Natural killer cell (primary cell): ENCODE measurements at regions not wholly inside any gene's neighbourhood (a gene's known extent, or its start where the extent isn't known, plus 50 kb on each side); places are given as distances from the start of the nearest gene placed in this dataset.

Experiments used
- ATAC-seq, 3 donors: fragments of 150-1000 bp in 2 of 3; fragments of 200-7000 bp in 1 of 3; cut with Tn5 transposase; 1 replicate in 1 of 3; 2 replicates in 2 of 3; pipeline ENCODE4 v1.10.0; 2021; ENCODE audit warnings: mild to moderate bottlenecking in 2 of 3, moderate library complexity in 2 of 3
- DNase-seq, 2 donors: peaks; one replicate each; pipeline versions ENCODE4 v3.0.0 to v3.0.0-alpha.2; 2013 to 2021; ENCODE audit warnings: mixed read lengths in 1 of 2
- H3K27ac ChIP-seq: one replicate; pipeline ENCODE4 v1.5.1; 2013; ENCODE audit warnings: mild to moderate bottlenecking, low read length
- H3K27me3 ChIP-seq: one replicate; pipeline ENCODE4 v1.6.1; 2013; ENCODE audit warnings: low read length; ENCODE audit not compliant: control insufficient read depth, insufficient read depth
- H3K36me3 ChIP-seq: one replicate; pipeline ENCODE4 v1.6.1; 2013; ENCODE audit warnings: low read length; ENCODE audit not compliant: control insufficient read depth, insufficient read depth
- H3K4me1 ChIP-seq: one replicate; pipeline ENCODE4 v1.6.1; 2013; ENCODE audit warnings: low read length; ENCODE audit not compliant: control insufficient read depth, insufficient read depth
- H3K4me3 ChIP-seq: one replicate; pipeline ENCODE4 v1.5.1; 2013; ENCODE audit warnings: low read length
- H3K9me3 ChIP-seq: one replicate; pipeline ENCODE4 v1.6.1; 2013; ENCODE audit warnings: low read length; ENCODE audit not compliant: control insufficient read depth, insufficient read depth
- H3K27ac Mint-ChIP-seq, 2 donors: one replicate each; pipeline ENCODE4 v1.8.0; 2022; ENCODE audit warnings: mild to moderate bottlenecking in 2 of 2, mixed read lengths in 2 of 2, moderate library complexity in 1 of 2
- H3K27me3 Mint-ChIP-seq, 2 donors: one replicate each; pipeline ENCODE4 v1.8.0; 2022; ENCODE audit warnings: low read depth in 2 of 2, mixed read lengths in 2 of 2
- H3K36me3 Mint-ChIP-seq: one replicate; pipeline ENCODE4 v1.8.0; 2022; ENCODE audit warnings: mixed read lengths
- H3K4me1 Mint-ChIP-seq, 2 donors: one replicate each; pipeline ENCODE4 v1.8.0; 2022; ENCODE audit warnings: mixed read lengths in 2 of 2
- H3K4me3 Mint-ChIP-seq: one replicate; pipeline ENCODE4 v1.8.0; 2022; ENCODE audit warnings: mild to moderate bottlenecking, moderate library complexity, mixed read lengths
- H3K9me3 Mint-ChIP-seq, 2 donors: one replicate each; pipeline ENCODE4 v1.8.0; 2022; ENCODE audit warnings: mixed read lengths in 2 of 2
- CTCF ChIP-seq: fragments of 200-600 bp; IDR thresholded peaks from one replicate; pipeline ENCODE4 v1.8.0; 2022; ENCODE audit warnings: antibody characterized with exemption
- WGBS: methylation state at CpG from one replicate; pipeline ENCODE4 v1.1.7; 2013; ENCODE audit warnings: missing lambda C conversion rate; ENCODE audit not compliant: insufficient coverage; 5-methylcytosine and 5-hydroxymethylcytosine counted together
- intact Hi-C: fragments of 100-400 bp; cut with micrococcal nuclease; formaldehyde crosslinking; loops from one replicate; pipeline ENCODE4 v1.14.2; 2022

GRCh38 chr6:44057931-44058616 lies 69.2 kb downstream of the MRPL14 start:
- no peaks in the 10 kb centered on the region for H3K36me3 ChIP-seq
- H3K27me3 ChIP-seq: no peaks in the 10 kb centered on the region
- WGBS: 79% methylated on average over 10 of the region's 10 CpGs
- peaks cover 20% of the 10 kb centered on the region for H3K4me1 ChIP-seq
- no peak overlapping the region for H3K4me3 ChIP-seq
- Mint-ChIP-seq H3K4me1 (peaks cover 14 to 20% of the 10 kb centered on the region in 2 donors), H3K27me3 (peaks cover 0 to 4% of the 10 kb centered on the region in 2 donors), H3K4me3 (no peak overlapping the region), H3K27ac (peak overlapping the region; percentile 59 to 85), H3K9me3 (no peaks in the 10 kb centered on the region), H3K36me3 (no peaks in the 10 kb centered on the region)
- DNase-seq: no peak
- H3K9me3 ChIP-seq: no peaks in the 10 kb centered on the region
- H3K27ac ChIP-seq: no peak overlapping the region
- TF ChIP-seq CTCF: no peak
- intact Hi-C loops: no loop called here
- no peak for ATAC-seq

- no peak overlapping the region for H3K27ac ChIP-seq
- intact Hi-C loops: no loop called here
These were observed 69.9 kb downstream of the MRPL14 start for GRCh38 chr6:44057238-44057930.

GRCh38 chr6:44056392-44057237 lies 70.6 kb downstream of the MRPL14 start:
- WGBS: 86% methylated on average over 11 of the region's 13 CpGs
- no peak for DNase-seq
- H3K4me1 ChIP-seq: peaks cover 22% of the 10 kb centered on the region
- no peaks in the 10 kb centered on the region for H3K36me3 ChIP-seq
- no peak overlapping the region for H3K4me3 Mint-ChIP-seq
- H3K27me3 Mint-ChIP-seq: peaks cover 0 to 4% of the 10 kb centered on the region in 2 donors
- intact Hi-C loops: no loop called here
- H3K27ac ChIP-seq: no peak overlapping the region
- ATAC-seq: no peak
- H3K4me3 ChIP-seq: no peak overlapping the region
- H3K27me3 ChIP-seq: no peaks in the 10 kb centered on the region
- no peak for TF ChIP-seq CTCF
- H3K36me3 Mint-ChIP-seq: no peaks in the 10 kb centered on the region
- no peak overlapping the region for H3K27ac Mint-ChIP-seq
- no peaks in the 10 kb centered on the region for H3K9me3 Mint-ChIP-seq
- H3K4me1 Mint-ChIP-seq: peaks cover 14 to 20% of the 10 kb centered on the region in 2 donors
- no peaks in the 10 kb centered on the region for H3K9me3 ChIP-seq

More at GRCh38 chr6:44057238-44057930, 69.9 kb downstream of the MRPL14 start:
- Mint-ChIP-seq H3K4me3 (no peak overlapping the region), H3K27me3 (peaks cover 0 to 4% of the 10 kb centered on the region in 2 donors), H3K27ac (peak overlapping the region in 1 of 2 donors; percentile 85), H3K4me1 (peaks cover 14 to 20% of the 10 kb centered on the region in 2 donors), H3K9me3 (no peaks in the 10 kb centered on the region), H3K36me3 (no peaks in the 10 kb centered on the region)
- no peak for TF ChIP-seq CTCF
- Histone ChIP-seq H3K27me3 (no peaks in the 10 kb centered on the region), H3K9me3 (no peaks in the 10 kb centered on the region), H3K36me3 (no peaks in the 10 kb centered on the region), H3K4me3 (no peak overlapping the region), H3K4me1 (peaks cover 22% of the 10 kb centered on the region)
- no peak for DNase-seq
- ATAC-seq: no peak
- WGBS: 80% methylated on average over 3 of the region's 4 CpGs
